ENCODE measurements at regions not wholly inside any gene's neighbourhood (a gene's known extent, or its start where the extent isn't known, plus 50 kb on each side); places are given as distances from the start of the nearest gene placed in this dataset.

- TF ChIP-seq, protein P1, sequence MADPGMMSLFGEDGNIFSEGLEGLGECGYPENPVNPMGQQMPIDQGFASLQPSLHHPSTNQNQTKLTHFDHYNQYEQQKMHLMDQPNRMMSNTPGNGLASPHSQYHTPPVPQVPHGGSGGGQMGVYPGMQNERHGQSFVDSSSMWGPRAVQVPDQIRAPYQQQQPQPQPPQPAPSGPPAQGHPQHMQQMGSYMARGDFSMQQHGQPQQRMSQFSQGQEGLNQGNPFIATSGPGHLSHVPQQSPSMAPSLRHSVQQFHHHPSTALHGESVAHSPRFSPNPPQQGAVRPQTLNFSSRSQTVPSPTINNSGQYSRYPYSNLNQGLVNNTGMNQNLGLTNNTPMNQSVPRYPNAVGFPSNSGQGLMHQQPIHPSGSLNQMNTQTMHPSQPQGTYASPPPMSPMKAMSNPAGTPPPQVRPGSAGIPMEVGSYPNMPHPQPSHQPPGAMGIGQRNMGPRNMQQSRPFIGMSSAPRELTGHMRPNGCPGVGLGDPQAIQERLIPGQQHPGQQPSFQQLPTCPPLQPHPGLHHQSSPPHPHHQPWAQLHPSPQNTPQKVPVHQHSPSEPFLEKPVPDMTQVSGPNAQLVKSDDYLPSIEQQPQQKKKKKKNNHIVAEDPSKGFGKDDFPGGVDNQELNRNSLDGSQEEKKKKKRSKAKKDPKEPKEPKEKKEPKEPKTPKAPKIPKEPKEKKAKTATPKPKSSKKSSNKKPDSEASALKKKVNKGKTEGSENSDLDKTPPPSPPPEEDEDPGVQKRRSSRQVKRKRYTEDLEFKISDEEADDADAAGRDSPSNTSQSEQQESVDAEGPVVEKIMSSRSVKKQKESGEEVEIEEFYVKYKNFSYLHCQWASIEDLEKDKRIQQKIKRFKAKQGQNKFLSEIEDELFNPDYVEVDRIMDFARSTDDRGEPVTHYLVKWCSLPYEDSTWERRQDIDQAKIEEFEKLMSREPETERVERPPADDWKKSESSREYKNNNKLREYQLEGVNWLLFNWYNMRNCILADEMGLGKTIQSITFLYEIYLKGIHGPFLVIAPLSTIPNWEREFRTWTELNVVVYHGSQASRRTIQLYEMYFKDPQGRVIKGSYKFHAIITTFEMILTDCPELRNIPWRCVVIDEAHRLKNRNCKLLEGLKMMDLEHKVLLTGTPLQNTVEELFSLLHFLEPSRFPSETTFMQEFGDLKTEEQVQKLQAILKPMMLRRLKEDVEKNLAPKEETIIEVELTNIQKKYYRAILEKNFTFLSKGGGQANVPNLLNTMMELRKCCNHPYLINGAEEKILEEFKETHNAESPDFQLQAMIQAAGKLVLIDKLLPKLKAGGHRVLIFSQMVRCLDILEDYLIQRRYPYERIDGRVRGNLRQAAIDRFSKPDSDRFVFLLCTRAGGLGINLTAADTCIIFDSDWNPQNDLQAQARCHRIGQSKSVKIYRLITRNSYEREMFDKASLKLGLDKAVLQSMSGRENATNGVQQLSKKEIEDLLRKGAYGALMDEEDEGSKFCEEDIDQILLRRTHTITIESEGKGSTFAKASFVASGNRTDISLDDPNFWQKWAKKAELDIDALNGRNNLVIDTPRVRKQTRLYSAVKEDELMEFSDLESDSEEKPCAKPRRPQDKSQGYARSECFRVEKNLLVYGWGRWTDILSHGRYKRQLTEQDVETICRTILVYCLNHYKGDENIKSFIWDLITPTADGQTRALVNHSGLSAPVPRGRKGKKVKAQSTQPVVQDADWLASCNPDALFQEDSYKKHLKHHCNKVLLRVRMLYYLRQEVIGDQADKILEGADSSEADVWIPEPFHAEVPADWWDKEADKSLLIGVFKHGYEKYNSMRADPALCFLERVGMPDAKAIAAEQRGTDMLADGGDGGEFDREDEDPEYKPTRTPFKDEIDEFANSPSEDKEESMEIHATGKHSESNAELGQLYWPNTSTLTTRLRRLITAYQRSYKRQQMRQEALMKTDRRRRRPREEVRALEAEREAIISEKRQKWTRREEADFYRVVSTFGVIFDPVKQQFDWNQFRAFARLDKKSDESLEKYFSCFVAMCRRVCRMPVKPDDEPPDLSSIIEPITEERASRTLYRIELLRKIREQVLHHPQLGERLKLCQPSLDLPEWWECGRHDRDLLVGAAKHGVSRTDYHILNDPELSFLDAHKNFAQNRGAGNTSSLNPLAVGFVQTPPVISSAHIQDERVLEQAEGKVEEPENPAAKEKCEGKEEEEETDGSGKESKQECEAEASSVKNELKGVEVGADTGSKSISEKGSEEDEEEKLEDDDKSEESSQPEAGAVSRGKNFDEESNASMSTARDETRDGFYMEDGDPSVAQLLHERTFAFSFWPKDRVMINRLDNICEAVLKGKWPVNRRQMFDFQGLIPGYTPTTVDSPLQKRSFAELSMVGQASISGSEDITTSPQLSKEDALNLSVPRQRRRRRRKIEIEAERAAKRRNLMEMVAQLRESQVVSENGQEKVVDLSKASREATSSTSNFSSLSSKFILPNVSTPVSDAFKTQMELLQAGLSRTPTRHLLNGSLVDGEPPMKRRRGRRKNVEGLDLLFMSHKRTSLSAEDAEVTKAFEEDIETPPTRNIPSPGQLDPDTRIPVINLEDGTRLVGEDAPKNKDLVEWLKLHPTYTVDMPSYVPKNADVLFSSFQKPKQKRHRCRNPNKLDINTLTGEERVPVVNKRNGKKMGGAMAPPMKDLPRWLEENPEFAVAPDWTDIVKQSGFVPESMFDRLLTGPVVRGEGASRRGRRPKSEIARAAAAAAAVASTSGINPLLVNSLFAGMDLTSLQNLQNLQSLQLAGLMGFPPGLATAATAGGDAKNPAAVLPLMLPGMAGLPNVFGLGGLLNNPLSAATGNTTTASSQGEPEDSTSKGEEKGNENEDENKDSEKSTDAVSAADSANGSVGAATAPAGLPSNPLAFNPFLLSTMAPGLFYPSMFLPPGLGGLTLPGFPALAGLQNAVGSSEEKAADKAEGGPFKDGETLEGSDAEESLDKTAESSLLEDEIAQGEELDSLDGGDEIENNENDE (IDR thresholded peaks at IDR 0.05; ENCODE audit: insufficient replicate concordance, low read length), result no peak
- TF ChIP-seq RFX5 (IDR thresholded peaks at IDR 0.05; ENCODE audit: borderline replicate concordance, low read depth, low read length) (no peak), KDM1A (IDR thresholded peaks at IDR 0.05; ENCODE audit: borderline replicate concordance, low read length) (no peak), JUN (IDR thresholded peaks at IDR 0.05; ENCODE audit: low read depth, low read length) (no peak), MAX (IDR thresholded peaks at IDR 0.05) (no peak), CBX8 (IDR thresholded peaks at IDR 0.05; ENCODE audit: borderline replicate concordance, low read depth, low read length) (no peak), POLR2AphosphoS5 (IDR thresholded peaks at IDR 0.05; ENCODE audit: low read depth, low read length) (no peak)
- TF ChIP-seq, protein P2, sequence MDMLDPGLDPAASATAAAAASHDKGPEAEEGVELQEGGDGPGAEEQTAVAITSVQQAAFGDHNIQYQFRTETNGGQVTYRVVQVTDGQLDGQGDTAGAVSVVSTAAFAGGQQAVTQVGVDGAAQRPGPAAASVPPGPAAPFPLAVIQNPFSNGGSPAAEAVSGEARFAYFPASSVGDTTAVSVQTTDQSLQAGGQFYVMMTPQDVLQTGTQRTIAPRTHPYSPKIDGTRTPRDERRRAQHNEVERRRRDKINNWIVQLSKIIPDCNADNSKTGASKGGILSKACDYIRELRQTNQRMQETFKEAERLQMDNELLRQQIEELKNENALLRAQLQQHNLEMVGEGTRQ (IDR thresholded peaks at IDR 0.05; ENCODE audit: low read length), result no peak
Measured at GRCh38 chr11:112519751-112520150, 259.1 kb upstream of the PLET1 start (continued).

All from H1 (cell line).